Suprapubic skin (tissue), 4 donors: ENCODE measurements at regions not wholly inside any gene's neighbourhood (a gene's known extent, or its start where the extent isn't known, plus 50 kb on each side); places are given as distances from the start of the nearest gene placed in this dataset.

Experiments
- CTCF ChIP-seq, 2 donors: fragments of 200-600 bp in 1 of 2; fragments of 450-650 bp in 1 of 2; sonication (generic) in 1 of 2; IDR thresholded peaks; one replicate each; pipeline ENCODE4 v1.5.1; 2016 to 2019; ENCODE audit warnings: antibody characterized with exemption in 2 of 2, mild to moderate bottlenecking in 1 of 2, moderate library complexity in 1 of 2
- EP300 ChIP-seq: sonication (generic); formaldehyde crosslinking; IDR thresholded peaks from one replicate; pipeline ENCODE4 v1.6.1; 2017; ENCODE audit warnings: antibody characterized with exemption
- POLR2AphosphoS5 ChIP-seq, 3 donors: sonication (generic); formaldehyde crosslinking; IDR thresholded peaks; one replicate each; pipeline ENCODE4 v1.6.1; 2017; ENCODE audit warnings: antibody characterized with exemption in 3 of 3

- TF ChIP-seq CTCF (IDR thresholded peaks at IDR 0.05) (no peak), POLR2AphosphoS5 (IDR thresholded peaks at IDR 0.05) (no peak), EP300 (no peak)
Observed at GRCh38 chr10:62501547-62501946, 127.4 kb downstream of the ZNF365 start.
